MM.1S (cell line): ENCODE measurements at regions not wholly inside any gene's neighbourhood (a gene's known extent, or its start where the extent isn't known, plus 50 kb on each side); places are given as distances from the start of the nearest gene placed in this dataset.

Experiments used
- DNase-seq: peaks from one replicate; pipeline ENCODE4 v3.0.0-alpha.2; 2015
- H2AFZ ChIP-seq: fragments of 300-600 bp; sonication (generic); 2 replicates; pipeline ENCODE4 v1.6.0; 2016; ENCODE audit warnings: antibody characterized with exemption, low read length
- H3F3A ChIP-seq: fragments of 300-600 bp; sonication (generic); 2 replicates; pipeline ENCODE4 v1.6.1; 2016; ENCODE audit warnings: mild to moderate bottlenecking, antibody characterized with exemption, low read length, moderate library complexity, mixed read lengths; ENCODE audit not compliant: insufficient read depth
- H3K27ac ChIP-seq: fragments of 300-600 bp; sonication (generic); 2 replicates; pipeline ENCODE4 v1.5.1; 2016; ENCODE audit warnings: mild to moderate bottlenecking, low read length
- H3K27me3 ChIP-seq: fragments of 300-600 bp; sonication (generic); replicated peaks from 2 replicates; pipeline ENCODE4 v1.6.0; 2016; ENCODE audit warnings: low read length; ENCODE audit not compliant: insufficient read depth
- H3K36me3 ChIP-seq: fragments of 300-600 bp; sonication (generic); replicated peaks from 2 replicates; pipeline ENCODE4 v1.6.1; 2016; ENCODE audit warnings: mild to moderate bottlenecking, low read length, mixed read lengths; ENCODE audit not compliant: insufficient read depth
- H3K4me1 ChIP-seq: fragments of 300-600 bp; sonication (generic); 2 replicates; pipeline ENCODE4 v1.6.1; 2016; ENCODE audit warnings: low read length, mixed read lengths
- H3K4me2 ChIP-seq: fragments of 300-600 bp; sonication (generic); 2 replicates; pipeline ENCODE4 v1.6.0; 2016; ENCODE audit warnings: low read depth, low read length
- H3K4me3 ChIP-seq: fragments of 300-600 bp; sonication (generic); 2 replicates; pipeline ENCODE4 v1.5.1; 2016; ENCODE audit warnings: low read length, mixed read lengths
- H3K79me2 ChIP-seq: fragments of 300-600 bp; sonication (generic); 2 replicates; pipeline ENCODE4 v1.6.1; 2016; ENCODE audit warnings: mixed run types, low read length, mixed read lengths
- H3K9ac ChIP-seq: fragments of 300-600 bp; sonication (generic); 2 replicates; pipeline ENCODE4 v1.6.1; 2016; ENCODE audit warnings: low read length, mixed read lengths
- H3K9me2 ChIP-seq: fragments of 300-600 bp; sonication (generic); replicated peaks from 2 replicates; pipeline ENCODE4 v1.6.1; 2016; ENCODE audit warnings: mild to moderate bottlenecking, low read length, mixed read lengths; ENCODE audit not compliant: insufficient read depth
- H3K9me3 ChIP-seq: fragments of 300-600 bp; sonication (generic); replicated peaks from 2 replicates; pipeline ENCODE4 v1.6.1; 2016; ENCODE audit warnings: mild to moderate bottlenecking, low read length, mixed read lengths; ENCODE audit not compliant: insufficient read depth
- H4K20me1 ChIP-seq: fragments of 300-600 bp; sonication (generic); 2 replicates; pipeline ENCODE4 v1.6.1; 2016; ENCODE audit warnings: mild to moderate bottlenecking, low read length, moderate library complexity, mixed read lengths; ENCODE audit not compliant: insufficient read depth
- CTCF ChIP-seq: fragments of 300-600 bp; sonication (generic); IDR thresholded peaks from 2 replicates; pipeline ENCODE4 v1.5.1; 2016; ENCODE audit warnings: antibody characterized with exemption, low read length, mixed read lengths
- EZH2 ChIP-seq: fragments of 300-600 bp; sonication (generic); optimal IDR thresholded peaks from 2 replicates; pipeline ENCODE3; 2017; ENCODE audit warnings: low read depth, mild to moderate bottlenecking, antibody characterized with exemption, low read length, mixed read lengths
- EZH2phosphoT487 ChIP-seq: fragments of 300-600 bp; sonication (generic); IDR thresholded peaks from 2 replicates; pipeline ENCODE4 v1.6.1; 2018; ENCODE audit warnings: antibody characterized with exemption, low read length

DNA sequence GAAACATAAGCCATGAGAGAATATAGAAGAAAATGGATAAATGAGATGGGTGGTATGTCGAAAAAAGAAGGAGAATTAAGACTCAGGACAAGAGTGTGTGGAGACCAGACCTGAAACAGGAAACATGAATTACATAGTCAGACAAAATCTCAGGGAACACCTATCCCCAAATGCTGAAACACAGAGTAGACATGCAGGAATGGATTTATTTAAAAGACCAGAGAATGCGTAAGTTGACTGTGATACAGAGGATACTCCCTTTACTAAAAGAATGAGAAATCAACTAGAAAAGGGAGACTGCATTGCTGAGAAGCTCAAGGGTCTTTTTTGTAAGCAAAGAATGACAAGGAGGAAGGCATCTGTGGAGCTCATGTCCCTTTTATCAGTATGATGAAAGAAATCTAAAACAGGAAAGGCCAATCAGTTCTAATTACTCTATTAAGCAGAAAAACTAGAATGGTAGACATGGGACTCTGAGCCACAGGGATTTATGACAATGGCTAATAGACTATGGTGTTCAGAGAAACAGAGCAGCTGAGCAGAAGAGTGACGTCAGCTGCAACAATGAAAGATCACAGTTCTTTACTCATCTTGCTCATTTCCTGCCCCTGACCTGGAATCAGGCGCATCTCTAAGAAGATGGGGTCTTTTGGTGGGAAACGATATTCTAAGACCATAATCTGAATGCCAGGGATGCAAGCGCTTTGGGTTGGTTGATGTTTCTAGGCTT, 138.9 kb upstream of the DHRS4 start:
- H2AFZ ChIP-seq = no peak overlapping the region
- H3K27me3 ChIP-seq = no peaks in the 10 kb centered on the region
- no peak for DNase-seq
- H3K4me3 ChIP-seq = no peak overlapping the region
- no peaks in the 10 kb centered on the region for H3K9me3 ChIP-seq
- H3K4me1 ChIP-seq = no peaks in the 10 kb centered on the region
- no peaks in the 10 kb centered on the region for H3F3A ChIP-seq
- H4K20me1 ChIP-seq = no peaks in the 10 kb centered on the region
- H3K9ac ChIP-seq = no peak overlapping the region
- H3K79me2 ChIP-seq = no peaks in the 10 kb centered on the region
- H3K36me3 ChIP-seq = no peaks in the 10 kb centered on the region
- TF ChIP-seq EZH2 (no peak), CTCF (no peak), EZH2phosphoT487 (no peak)
- no peaks in the 10 kb centered on the region for H3K9me2 ChIP-seq
- H3K27ac ChIP-seq = no peak overlapping the region
- H3K4me2 ChIP-seq = no peak overlapping the region

- Histone ChIP-seq H3K4me3 (no peak overlapping the region), H3F3A (no peaks in the 10 kb centered on the region), H3K27me3 (no peaks in the 10 kb centered on the region), H3K4me2 (no peak overlapping the region), H3K4me1 (no peaks in the 10 kb centered on the region), H3K9me3 (no peaks in the 10 kb centered on the region), H3K9me2 (no peaks in the 10 kb centered on the region), H2AFZ (no peak overlapping the region), H3K27ac (no peak overlapping the region), H4K20me1 (no peaks in the 10 kb centered on the region), H3K36me3 (no peaks in the 10 kb centered on the region), H3K9ac (no peak overlapping the region), H3K79me2 (no peaks in the 10 kb centered on the region)
- no peak for DNase-seq
- TF ChIP-seq CTCF = no peak
- TF ChIP-seq EZH2phosphoT487 = no peak
- no peak for TF ChIP-seq EZH2
These were observed 137.2 kb upstream of the DHRS4 start for GRCh38 chr14:23816371-23816770.

- H3K9me3 ChIP-seq = no peaks in the 10 kb centered on the region
- H3K27ac ChIP-seq = no peak overlapping the region
- TF ChIP-seq EZH2phosphoT487 (no peak), CTCF (no peak), EZH2 (no peak)
- no peaks in the 10 kb centered on the region for H3K79me2 ChIP-seq
- H3K9me2 ChIP-seq = no peaks in the 10 kb centered on the region
- H2AFZ ChIP-seq = no peak overlapping the region
- DNase-seq = no peak
- H4K20me1 ChIP-seq = no peaks in the 10 kb centered on the region
- no peaks in the 10 kb centered on the region for H3K36me3 ChIP-seq
- H3K4me3 ChIP-seq = no peak overlapping the region
- H3K27me3 ChIP-seq = no peaks in the 10 kb centered on the region
- no peak overlapping the region for H3K9ac ChIP-seq
- H3F3A ChIP-seq = no peaks in the 10 kb centered on the region
- no peak overlapping the region for H3K4me2 ChIP-seq
- H3K4me1 ChIP-seq = no peaks in the 10 kb centered on the region
These were observed 136.3 kb upstream of the DHRS4 start for GRCh38 chr14:23817164-23817767.
